GM12892 (cell line): ENCODE measurements at regions not wholly inside any gene's neighbourhood (a gene's known extent, or its start where the extent isn't known, plus 50 kb on each side); places are given as distances from the start of the nearest gene placed in this dataset.

ENCODE experiments used
- POLR2A ChIP-seq: IDR thresholded peaks from 2 replicates; pipeline ENCODE4 v1.6.1; 2011; ENCODE audit warnings: low read depth, low read length, control low read depth
- TAF1 ChIP-seq: IDR thresholded peaks from 2 replicates; pipeline ENCODE4 v1.6.1; 2011; ENCODE audit warnings: low read depth, mild to moderate bottlenecking, control low read depth, low read length, borderline replicate concordance

- no peak for TF ChIP-seq TAF1
- TF ChIP-seq POLR2A, result no peak
Measured at GRCh38 chr2:176454893-176455815, 185.9 kb downstream of the MTX2 start.
